Ecto neural progenitor cell (in vitro differentiated cells): ENCODE measurements at regions not wholly inside any gene's neighbourhood (a gene's known extent, or its start where the extent isn't known, plus 50 kb on each side); places are given as distances from the start of the nearest gene placed in this dataset.
"Not testable (repeated sequence)": the region's sequence is repeated elsewhere in the genome, so short reads cannot be mapped to it uniquely, and the experiment has no call there.

ENCODE experiments used
- DNase-seq: peaks from one replicate; pipeline ENCODE4 v3.0.0-alpha.2; 2018; ENCODE audit warnings: low spot score

DNA sequence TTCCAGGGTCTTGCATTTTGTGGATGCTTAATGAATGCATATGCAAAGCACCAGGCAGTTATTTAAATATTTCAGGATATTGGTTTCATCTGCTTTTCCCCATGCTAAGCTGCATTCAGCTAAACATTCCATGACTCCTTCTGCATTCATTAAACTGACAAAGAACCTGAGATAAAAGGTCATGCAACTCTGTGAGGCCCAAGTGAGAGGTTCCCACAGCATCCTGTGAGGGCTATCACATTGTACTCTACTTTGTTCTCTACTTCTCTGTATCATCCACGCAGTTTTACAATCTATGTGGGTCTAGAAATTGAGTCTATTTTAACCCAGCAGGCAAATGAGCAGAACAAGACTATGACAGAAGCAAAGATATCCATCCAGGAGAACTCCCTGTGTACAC, 86.4 kb upstream of the PRSS16 start:
- DNase-seq = no peak

DNA sequence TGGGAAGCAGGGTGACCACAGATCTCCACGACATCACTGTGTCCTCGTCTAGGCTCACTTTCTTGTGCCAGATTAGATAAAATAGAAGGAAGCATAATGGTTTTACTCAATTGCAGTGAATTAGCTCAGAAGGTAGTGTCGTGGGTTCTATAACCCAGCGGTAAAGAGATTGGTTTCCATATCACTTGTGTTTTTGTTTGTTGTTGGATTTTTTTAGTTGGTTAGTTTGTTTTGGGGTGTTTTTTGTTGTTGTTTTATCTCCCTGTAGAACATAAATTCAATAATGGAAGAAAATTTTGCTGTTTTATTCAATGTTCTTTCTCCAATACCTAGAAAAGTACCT, 85.9 kb upstream of the PRSS16 start:
- no peak for DNase-seq

DNA sequence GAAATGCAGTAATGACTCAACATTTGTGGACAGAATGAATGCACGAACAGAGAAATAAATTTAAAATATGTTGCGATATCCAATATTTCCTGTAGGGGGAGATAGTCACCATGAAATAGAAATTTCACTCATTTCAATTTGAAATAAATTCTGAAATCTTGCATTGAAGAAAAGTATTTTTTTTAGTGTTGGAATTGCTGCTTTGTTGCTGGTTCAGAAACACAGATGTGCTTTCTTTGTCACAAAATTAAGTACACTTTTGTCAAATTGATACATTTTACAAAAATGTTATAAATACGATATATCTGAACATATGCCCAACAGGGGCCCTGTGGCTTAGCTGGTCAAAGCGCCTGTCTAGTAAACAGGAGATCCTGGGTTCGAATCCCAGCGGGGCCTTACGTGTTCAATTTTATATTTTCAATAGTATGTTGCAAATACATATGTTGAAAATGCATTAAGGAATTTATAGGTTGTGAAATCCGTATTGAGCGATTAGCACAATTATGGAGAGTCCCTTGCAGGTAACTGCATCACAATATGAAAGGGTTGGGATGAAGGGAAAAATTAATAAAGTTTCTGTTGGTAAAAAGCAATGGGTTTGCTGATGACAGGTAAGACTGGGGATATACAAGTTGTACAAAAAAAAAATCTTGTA, 85.4 kb upstream of the PRSS16 start:
- no peak for DNase-seq

DNA sequence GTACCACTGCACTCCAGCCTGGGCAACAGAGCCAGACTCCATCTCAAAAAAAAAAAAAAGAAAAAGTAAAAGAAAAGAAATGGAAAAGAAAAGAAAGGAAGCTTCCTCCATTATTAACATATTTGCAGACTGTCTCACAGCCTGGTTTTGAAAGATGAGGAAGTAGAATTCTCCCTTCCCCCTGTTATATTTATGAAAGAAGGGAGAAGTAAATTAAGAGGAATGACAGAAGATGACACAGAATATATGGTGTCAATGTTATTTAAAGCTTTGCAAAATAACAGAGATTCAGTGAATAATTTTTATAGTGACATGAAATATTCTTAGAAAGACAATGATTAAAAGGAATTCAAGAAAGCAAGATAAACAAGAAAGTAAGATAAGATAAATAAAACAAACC, 83.7 kb upstream of the PRSS16 start:
- no peak for DNase-seq

DNA sequence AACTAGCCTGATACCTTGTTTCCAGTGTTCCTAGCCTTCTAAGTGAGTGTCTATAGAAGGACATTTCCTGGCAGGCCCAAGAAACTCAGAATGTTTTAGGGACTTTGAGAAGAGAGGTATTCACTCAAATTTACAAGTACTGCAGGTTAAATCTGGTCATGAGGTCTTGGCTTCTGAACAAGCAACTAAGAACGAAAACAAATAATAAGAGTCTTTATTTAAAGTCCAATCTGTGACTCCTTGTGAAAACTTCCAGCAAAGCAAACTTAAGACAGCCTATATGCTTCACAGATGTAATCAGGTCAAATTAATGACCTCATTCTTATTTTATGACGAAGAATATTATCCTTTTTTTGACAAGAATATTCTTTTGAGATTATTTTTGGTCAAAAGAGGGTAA, 79.4 kb upstream of the PRSS16 start:
- no peak for DNase-seq

DNA sequence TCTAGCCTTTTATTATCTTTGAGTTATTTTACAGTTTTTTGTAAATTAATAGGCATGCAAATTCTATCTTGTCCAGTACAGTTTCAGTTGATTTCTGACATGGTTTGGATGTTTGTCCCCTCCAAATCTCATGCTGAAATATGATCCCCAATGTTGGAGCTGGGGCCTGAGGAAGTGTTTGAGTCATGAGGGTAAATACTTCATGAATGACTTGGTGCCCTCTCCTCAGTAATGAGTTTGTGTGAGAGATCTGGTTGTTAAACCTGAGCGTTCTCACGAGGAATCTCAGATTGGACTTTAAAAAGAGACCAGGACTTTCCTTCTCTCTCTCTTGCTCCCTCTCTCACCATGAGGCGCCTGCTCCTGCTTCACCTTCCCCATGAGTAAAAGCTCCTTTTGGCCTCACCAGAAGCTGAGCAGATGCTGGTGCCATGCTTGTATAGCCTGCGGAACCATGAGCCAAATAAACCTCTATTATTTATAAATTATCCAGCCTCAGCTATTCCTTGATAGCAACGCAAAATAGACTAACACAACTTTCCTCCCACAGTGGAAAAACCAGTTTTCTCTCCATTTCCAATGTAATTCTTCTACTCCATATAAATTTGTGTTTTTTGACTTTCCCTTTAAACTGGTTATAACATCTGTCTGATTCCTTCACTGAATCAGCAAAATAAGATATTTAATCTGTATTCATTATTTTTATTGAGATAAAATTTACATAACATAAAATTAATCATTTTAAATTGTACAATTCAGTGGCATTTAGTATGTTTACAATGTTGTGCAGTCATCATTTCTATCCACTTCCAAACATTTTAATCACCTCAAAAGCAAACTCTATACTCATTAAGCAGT, 78.7 kb upstream of the PRSS16 start:
- no peak for DNase-seq

DNA sequence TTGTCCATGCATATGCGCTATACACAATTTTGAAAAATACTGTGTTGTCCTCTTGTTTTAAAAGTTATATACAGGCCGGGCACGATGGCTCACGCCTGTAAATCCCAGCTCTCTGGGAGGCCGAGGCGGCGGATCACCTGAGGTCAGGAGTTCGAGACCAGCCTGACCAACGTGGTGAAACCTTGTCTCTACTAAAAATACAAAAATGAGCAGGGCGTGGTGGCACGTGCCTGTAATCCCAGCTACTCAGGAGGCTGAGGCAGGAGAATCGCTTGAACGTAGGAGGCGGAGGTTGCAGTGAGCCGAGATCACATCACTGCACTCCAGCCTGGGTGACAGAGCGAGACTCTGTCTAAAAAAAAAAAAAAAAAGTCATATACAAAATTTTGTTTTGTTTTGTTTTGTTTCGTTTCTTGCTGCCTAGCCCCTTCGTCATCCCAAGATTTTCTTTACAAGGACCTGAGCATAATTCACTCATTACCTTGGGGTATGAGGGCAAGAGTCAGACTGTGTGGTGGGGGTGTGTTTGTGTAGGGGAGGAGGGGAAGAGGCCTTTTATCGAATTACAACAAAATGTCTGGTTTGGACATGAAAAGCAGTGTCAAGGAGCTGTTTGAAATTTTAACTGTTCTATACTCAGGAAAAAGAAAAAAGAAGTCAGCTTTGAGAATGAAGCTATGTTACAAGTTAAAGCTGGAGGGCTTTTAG, 74.8 kb upstream of the PRSS16 start:
- not testable (repeated sequence) for DNase-seq

DNA sequence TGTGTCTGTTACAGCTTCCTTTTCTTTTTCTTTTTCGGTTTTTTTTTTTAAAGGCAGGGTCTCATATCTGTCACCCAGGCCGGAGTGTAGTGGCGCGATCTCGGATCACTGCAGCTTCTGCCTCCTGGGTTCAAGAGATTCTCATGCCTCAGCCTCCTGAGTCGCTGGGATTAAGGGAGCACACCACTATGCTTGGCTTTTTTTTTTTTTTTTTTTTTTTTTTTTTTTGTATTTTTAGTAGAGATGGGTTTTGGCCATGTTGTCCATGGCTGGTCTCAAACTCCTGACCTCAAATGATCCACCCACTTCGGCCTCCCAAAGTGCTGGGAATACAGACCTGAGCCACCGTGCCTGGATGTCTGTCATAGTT, 74.3 kb upstream of the PRSS16 start:
- DNase-seq = not testable (repeated sequence)

DNA sequence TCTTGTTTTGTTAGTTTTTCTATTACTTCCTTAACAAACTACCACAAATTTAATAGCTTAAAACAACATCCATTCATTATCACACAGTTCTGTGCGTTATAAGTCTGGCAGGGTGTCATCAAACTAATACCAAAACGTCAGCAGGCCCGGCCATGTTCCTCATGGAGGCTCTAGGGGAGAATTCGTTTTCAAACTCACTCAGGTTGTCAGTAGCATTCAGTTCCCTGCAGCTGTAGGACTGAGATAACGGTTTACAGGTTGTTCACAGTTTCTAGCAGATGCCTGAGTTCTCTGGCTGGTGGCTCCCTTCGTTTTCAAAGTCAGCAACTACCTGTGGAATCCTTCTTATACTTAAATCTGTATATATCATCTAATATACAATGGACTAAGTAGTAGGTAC, 72.5 kb upstream of the PRSS16 start:
- DNase-seq = no peak

DNA sequence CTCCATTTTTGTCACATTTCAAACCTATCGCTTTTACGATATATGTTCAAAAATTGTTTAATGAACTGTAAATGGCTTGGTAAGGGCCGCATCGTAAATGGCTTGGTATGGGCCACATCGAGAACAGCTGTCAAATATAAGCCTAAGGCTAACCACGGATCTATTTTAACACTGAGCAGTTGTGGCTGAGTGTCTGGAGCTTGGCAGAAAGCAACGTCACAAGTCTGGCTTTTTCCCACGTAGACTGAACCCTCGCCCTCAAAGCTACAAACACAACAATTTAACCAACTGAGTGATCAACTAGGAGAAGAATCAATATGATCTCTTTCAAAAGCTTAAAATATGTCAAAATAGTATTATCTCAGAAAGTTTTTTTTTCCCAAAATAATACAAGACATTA, 71.4 kb upstream of the PRSS16 start:
- DNase-seq = no peak

DNA sequence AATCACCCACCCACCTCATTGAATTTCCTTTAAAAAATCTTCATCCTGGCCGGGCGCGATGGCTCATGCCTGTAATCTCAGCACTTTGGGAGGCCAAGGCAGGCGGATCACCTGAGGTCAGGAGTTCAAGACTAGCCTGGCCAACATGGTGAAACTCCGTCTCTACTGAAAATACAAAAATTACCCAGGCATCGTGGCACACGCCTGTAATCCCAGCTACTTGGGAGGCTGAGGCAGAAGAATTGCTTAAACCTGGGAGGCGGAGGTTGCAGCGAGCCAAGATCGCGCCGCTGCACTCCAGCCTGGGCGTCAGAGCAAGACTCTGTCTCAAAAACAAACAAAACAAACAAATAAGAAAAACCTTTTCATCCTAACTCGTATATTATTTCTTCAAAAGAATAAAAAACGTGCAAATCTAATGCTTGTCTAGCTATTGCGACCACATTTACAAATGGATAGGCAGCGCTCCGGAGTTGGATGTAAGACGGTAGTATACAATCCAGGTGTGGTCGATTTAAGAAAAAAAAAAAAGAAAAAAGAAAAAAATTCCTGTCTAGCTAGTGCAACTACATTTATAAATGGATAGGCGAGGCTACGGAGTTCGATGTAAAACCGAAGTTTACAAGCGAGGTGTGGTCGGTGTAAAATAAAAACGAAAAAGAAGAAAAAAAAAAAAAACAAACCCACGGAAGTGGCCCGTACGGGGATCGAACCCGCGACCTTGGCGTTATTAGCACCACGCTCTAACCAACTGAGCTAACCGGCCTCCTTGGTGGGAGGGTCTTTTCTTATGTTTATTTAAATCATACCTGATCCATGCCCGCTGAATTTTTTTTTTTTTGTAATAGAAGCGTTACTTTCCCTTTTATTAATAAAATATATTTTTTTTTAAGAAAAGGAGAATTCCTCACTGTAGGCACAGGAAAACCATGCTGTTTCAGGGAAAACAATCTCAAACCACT, 70.7 kb upstream of the PRSS16 start:
- no peak for DNase-seq

DNA sequence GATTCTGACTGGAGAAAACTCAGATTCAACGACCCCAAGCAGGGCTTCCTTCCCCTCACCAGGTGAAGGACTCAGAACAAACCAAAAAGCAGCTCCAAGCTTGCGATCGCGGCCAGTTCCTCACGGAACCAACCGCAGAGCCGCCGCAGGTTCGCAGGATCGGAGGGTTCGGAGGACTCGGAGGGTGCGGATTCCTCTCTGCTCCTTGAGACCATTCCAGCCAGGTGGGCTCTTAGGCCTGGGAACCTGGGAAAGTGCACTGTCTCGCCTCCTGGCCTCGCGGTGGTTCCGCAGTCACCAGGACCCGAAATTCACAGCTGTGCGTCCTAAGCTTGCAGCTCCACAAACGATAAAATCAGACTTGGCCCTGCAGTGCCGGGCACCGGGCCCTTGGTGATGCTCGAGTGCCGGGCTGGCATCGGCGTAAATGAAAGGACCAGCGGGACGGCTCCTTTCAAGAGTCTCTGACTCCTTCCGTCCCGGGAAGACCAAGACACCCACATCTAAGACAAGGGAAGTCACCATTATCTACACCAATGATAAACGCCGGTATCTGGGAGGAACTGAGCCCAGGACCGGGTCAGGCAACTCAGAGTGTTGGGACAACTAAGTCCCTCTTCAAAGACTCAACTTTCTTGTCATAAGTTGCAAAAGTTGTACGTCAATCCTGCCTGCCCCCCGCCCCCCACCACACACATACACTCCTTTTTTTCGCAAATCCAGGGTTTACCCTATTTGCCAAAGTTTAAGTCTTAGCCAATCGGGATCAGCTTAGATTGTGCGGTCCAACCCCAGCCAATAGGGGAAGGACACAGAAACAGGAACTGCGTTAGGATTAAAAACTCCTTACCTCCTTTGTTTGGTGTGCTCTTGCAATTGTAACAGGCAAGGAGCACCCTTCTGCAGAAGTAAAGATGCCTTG, 69.8 kb upstream of the PRSS16 start:
- peak; percentile 87 for DNase-seq

DNA sequence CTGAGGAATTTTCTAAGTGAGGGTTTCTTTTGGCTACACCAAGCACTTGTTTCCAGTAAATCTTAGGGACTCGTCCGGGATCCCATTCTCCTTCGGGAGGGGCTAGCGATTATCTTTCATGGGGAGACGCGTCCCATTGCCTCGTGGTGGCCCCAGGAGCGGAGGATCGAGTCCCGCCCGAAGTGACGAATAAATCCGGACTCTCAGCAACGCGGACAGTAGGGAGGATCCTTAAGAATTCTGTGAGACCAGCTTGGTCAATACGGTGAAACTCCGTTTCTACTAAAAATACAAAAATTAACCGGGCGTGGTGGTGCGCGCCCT, 69.1 kb upstream of the PRSS16 start:
- DNase-seq = peak; percentile 60

DNA sequence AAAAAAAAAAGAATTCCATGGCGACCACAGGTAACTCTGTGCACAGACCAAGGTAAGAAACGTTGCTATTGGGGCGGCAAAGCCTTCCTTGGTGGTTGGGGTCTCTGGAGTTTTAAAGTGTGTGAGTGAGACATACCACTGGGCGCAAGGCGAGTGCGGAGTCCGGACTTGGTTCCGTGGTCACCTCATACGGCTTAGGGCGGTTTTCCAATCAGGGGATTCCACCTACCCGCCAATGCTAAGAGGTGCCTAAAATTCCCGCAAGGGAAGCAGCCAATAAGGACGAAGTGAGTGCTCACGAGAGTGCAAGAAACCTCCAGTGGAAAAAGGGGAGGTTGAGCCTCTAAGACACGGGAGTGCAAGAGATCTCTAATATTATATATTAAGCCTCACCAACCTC, 68.6 kb upstream of the PRSS16 start:
- DNase-seq = no peak

DNA sequence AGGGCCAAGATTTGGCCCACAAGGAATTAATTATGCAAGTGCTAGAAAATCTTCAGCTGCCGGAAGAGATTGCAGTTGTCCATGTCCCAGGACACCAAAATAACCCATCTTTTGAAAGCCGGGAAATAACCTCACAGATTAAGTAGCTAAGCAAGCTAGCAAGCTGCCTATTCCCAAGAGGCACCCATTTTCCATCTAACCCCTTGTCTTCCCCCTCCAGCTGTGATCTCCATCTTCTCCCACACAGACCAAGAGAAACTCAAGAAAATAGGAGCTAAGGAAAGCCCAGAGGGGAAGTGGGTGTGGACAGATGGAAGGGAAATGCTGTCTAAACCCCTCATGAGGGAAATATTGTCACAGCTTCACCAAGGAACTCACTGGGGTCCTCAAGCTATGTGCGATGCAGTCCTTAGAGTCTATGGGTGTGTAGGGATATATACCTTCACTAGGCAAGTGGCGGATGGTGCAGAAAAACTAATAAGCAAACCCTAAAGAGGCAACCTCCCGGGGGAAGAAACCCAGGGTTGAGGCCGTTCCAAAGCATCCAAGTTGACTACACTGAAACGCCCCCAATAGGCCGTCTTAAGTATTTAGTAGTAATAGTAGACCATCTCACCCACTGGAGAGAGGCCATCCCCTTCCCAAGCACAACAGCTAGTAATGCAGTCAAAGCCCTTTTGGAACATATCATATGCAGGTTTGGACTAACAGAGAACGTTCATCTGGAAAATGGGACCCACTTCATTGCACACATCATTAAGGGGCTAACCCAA, 64.3 kb upstream of the PRSS16 start:
- DNase-seq = no peak

DNA sequence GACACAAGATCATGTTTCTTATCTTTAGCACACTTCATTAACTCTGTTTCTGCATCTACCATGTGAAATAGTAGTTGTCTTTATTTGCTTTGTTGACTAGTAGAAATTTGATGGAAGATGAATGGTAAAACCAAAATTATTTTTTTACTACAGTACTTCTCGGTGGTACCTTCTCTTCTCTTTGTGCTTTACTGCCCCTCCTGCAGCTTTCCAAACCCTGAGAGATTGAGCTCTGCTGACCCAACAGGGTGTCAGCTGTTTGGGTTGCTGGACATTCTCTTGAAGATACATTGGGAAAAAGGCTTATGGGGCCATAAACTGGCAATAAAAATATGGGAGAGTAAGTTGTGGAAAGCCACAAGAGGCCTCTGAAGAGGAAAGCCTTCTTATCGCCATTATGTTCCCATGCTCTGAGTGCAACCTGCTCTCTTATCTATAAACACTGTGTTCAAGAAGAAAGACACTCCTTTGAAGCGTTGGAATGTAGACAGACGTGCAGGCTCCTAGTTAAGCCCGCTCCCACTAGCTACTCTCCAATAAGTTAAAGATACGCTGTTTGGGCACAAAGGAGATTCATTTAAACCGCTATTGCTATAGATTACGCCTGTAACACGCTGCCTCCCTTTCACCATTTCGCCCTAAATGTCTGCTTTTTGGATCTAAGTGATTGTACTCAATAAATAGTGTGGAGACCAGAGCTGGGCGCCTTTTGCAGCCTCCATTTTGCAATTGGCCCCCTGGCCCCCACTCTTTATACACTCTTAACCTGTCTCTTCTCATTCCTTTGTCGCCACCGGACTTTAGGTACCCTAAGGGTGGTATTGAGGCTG, 60.1 kb upstream of the PRSS16 start:
- no peak for DNase-seq

DNA sequence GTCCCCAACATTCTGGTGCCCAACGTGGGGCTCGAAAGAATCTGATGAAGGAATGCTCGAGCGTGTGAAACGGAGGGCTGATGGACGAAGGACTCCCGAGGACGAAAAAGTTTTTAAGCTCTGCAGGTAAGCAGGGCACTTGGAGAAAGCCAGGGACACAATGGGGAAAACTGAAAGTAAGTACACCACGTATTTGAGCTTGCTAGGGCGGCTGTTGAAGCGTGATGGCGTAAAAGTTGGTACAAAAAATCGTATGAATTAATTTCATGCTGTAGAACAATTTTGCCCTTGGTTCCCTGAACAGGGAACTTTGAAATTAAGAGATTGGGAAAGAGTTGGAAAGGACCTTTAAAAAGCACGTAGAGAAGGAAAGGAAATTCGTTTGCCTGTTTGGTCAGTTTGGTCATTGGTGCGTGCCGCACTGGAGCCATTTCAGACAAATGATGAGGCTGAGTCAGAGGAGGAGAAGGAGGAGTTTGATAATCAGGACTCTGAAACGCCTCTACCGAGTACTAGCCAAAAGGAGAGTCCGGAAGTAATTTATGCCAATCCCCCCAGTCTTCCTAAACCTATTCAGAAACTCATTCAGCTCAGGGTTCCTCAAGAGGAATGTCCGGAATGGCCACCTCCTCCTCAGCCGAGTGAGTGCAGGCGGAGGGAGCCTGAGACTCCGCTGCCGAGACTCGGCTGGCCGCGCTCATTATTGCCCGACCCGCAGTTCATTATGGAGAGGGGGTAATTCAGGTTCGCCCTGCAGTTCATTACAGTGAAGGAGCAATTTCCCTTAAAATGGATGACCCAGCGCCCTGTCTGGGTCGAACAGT, 59.2 kb upstream of the PRSS16 start:
- DNase-seq = peak; percentile 77

DNA sequence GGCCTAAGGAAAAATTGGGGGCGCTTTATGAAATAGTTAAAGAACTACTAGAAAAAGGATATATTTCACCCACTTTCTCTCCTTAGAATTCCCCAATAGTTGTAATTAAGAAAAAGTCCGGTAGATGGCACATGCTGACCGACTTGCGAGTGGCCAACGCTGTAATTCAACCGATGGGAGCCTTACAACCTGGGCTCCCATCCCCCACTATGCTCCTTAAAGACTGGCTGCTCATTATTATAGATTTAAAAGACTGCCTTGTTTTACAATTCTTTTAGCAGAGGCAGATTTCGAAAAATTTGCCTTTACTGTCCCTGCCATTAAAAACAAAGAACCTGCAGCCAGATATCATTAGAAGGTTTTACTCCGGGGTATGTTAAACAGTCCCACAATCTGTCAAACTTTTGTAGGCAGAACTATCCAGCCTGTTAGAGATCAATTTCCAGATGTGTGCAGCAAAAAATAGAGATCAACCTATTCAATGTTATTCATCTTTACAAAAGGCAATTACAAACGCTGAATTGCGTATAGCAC, 58.5 kb upstream of the PRSS16 start:
- DNase-seq = peak; percentile 67
